Mammary epithelial cell (primary cell): ENCODE measurements at regions not wholly inside any gene's neighbourhood (a gene's known extent, or its start where the extent isn't known, plus 50 kb on each side); places are given as distances from the start of the nearest gene placed in this dataset.

Experiments
- CTCF ChIP-seq, 2 donors: IDR thresholded peaks in 1 of 2; conservative IDR thresholded peaks in 1 of 2; 2 replicates each; pipeline ENCODE4 v1.5.1; 2011 to 2012; ENCODE audit warnings: inconsistent platforms in 2 of 2, low read length in 2 of 2, mild to moderate bottlenecking in 2 of 2, control low read depth in 1 of 2, low read depth in 1 of 2; ENCODE audit not compliant: insufficient read depth in 1 of 2; ENCODE audit errors: extremely low read depth in 1 of 2
- EZH2 ChIP-seq: IDR thresholded peaks from 2 replicates; pipeline ENCODE4 v1.6.1; 2012; ENCODE audit warnings: low read length, inconsistent platforms, borderline replicate concordance

GRCh38 chr2:200089756-200090109, 134.4 kb downstream of the MAIP1 start:
- TF ChIP-seq EZH2 (no peak), CTCF (conservative IDR thresholded peaks at IDR 0.05 in 1 of 2, IDR thresholded peaks at IDR 0.05 in 1 of 2; ENCODE audit: extremely low read depth in 1 of 2, insufficient read depth in 1 of 2, low read depth in 1 of 2, low read length in 2 of 2) (no peak)
